Putamen (tissue), 1 donor: ENCODE measurements at regions not wholly inside any gene's neighbourhood (a gene's known extent, or its start where the extent isn't known, plus 50 kb on each side); places are given as distances from the start of the nearest gene placed in this dataset.
"Not testable (repeated sequence)": the region's sequence is repeated elsewhere in the genome, so short reads cannot be mapped to it uniquely, and the experiment has no call there.

Experiments used
- DNase-seq: peaks from one replicate; pipeline ENCODE4 v3.0.0-alpha.2; 2016; ENCODE audit warnings: low spot score

DNA sequence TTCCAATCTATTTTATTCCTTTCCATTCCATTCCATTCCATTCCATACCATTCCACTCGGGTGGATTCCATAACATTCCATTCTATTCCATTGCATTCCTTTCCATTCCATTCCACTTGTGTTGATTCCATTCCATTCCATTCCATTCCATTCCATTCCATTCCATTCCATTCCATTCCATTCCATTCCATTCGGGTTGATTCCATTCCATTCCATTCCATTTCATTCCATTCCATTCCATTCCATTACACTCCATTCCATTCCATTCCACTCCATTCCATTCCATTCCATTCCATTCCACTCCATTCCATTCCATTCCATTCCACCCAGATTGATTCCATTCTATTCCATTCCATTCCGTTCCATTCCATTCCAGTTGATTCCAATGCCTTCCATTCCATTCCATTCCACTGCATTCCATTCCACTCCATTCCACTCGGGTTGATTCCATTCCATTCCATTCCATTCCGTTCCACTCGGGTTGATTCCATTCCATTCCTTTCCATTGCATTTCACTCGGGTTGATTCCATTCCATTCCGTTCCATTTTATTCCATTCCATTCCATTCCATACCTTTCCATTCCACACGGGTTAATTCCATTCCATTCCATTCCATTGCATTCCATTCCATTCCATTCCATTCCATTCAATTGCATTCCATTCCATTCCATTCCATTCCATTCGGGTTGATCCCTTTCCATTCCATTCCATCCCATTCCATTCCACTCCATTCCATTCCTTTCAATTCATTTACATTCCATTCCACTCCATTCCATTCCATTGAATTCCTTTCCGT, 168.4 kb downstream of the CWH43 start:
- peak; percentile 80 for DNase-seq

DNA sequence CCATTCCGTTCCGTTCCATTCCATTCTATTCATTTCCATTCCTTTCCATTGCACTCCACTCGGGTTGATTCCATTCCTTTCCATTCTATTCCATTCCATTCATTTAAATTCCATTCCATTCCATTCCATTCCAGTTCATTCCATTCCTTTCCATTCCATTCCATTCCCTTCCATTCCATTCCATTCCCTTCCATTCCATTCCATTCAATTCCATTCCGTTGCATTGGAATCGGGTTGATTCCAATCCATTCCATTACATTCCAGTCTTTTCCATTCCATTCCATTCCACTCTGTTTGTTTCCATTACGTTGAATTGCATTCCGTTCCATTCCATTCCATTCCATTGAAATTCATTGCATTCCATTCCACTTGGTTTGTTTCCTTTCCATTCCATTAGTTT, 169.2 kb downstream of the CWH43 start:
- DNase-seq = not testable (repeated sequence)

DNA sequence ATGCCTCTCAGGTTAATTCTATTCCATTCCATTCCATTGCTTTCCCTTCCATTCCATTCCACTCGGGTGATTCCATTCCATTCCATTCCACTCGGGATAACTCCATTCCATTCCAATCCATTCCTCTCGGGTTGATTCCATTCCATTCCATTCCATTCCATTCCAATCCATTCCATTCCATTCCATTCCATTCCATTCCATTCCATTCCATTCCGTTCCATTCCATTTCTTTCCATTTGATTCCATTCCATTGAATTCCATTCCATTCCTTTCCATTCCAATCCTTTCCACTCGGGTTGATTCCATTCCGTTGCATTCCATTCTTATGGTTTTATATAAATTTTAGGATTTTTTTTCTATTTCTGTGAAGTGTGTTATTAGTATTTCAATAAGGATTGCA, 170.2 kb downstream of the CWH43 start:
- not testable (repeated sequence) for DNase-seq

DNA sequence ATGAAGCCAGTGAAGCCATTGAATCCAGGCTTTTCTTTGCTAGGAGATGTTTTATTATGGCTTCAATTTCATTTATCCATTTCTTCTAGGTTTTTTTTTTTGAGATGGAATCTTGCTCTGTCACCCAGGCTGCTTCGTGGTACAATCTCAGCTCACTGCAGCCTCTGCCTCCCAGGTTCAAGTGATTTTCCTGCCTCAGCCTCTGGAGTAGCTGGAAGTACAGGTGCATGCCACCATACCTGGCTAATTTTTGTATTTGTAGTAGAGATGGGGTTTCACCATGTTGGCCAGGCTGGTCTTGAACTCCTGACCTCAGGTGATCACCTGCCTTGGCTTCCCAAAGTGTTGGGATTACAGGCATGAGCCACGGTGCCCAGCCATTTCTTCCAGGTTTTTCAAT, 171.6 kb downstream of the CWH43 start:
- DNase-seq = not testable (repeated sequence)

DNA sequence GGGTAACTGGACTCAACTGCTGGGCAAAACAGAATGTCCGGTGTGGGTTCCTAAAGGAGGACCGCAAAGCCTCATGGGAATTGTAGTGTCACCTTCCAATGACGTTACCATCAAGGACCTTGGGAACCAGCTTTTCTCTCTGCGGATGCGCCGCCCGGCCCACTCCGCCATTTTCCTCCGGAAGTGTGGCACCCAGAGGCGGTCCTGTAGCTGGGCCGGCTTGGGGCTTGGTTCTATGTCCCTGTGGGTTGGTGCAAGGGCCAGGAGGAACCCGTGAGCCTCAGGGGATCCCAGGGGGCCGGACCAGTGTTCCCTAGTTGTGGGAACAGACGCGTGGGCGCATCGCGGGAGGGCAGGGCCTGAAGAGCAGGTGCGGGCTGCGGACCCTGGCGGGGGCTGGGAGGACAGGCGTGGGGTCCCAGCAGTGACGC, 175.1 kb downstream of the CWH43 start:
- DNase-seq = not testable (repeated sequence)

DNA sequence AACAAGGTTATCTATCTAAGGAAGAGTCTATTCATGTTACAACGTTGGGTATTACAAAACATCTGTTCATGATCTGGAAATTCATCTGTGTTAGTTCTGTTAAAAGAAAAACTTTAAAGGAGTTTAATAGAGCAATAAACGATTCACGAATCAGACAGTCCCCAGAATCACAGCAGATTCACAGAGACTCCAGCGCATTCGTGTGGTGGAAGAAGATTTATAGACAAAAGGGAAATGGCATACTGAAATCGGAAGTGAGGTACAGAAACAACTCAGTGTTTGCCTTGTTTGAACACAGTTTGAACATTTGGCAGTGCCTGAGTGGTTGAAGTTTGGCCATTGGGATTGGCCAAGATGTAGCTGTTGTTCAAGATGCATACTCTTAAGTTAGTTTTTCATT, 178.8 kb downstream of the CWH43 start:
- not testable (repeated sequence) for DNase-seq

DNA sequence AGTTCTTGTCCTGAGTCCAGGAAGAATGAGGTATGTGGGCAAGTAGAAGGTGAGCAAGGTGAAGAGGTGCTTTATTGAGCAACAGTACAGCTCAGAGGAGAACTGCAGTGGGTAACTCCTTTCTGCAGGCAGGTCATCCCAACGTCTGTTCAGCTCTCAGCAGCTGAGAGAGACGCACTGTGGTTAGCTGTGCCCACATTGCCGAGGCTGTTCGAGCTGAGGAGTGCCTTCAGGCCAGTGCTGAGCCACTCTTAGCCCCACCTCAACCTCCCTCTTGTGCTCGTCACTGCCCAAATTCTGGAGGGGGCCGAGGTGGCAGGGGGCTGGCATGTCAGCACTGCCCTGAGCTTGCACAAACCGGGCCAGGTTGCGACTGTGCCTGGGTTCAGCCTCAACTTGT, 191.8 kb downstream of the CWH43 start:
- DNase-seq = not testable (repeated sequence)

DNA sequence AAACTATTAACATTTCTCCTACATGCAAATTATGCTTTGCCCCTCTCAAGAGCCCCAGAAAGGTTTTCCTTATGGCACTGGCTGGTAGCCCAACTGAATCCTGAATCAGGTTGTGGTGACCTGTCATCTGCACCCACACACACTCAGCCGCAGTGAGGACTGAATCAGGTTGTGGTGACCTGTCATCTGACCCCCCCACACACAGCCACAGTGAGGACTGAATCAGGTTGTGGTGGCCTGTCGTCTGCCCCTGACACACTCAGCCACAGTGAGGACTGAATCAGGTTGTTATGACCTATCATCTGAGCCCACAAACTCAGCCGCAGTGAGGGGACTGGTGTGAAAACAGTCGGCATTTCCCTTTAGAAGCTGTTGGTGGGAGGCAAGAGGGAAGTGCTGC, 195.0 kb downstream of the CWH43 start:
- DNase-seq = not testable (repeated sequence)

DNA sequence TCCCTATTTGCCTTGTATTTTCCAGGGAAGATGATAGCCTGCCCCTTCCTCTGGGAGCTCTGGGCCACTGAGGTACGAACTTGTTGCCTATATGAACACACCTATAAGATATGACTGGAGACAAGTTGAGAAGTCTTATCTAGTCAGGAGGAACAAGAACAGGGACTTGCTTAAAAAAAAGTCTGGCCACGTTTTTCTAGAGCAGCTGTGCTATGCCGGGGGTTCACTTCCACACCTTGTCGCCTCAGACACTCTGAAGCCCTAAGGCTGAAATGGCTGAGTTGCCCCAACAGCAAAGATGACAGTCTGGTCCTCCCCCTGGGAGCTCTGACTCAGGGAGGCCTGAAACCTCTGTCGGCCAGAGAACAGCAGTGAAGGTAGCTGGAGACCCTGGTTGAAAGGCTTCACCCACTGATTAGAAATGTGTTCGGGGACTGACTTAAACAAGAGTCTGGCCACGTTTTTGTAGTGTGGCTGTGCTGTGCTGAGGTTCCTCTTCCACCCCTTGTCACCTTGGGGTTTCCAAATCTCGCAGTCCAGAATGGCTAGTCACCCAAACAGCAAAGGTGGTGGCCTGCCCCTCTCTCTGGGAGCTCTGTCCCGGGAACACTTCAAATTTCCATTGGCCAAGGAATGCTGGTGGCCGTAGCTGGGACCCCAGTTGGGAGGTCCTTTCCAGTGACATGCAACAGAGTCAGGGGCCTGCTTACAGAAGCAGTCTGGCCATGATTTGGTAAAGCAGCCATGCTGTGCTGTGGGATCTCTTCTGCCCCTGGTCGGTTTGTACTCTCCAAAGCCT, 225.5 kb downstream of the CWH43 start:
- not testable (repeated sequence) for DNase-seq

DNA sequence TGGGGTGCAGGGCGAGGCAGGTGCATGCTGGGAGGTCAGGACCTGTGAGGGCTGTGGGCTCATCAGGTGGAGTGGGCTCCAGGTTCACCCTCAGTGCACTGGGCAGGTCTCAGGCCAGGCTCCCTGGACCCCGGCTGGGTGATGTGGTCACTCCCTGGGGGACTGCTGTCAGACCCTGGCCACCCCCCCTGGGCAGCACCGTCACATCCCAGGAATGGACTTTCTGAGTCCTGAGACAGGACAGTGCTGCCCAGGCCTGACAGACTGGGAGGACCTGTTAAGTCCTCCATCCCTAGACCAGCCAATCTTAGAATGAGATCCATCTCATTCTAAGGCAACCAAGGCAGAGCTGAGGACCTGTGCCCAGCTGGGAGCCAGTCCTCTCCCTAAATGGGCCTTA, 227.2 kb downstream of the CWH43 start:
- DNase-seq = not testable (repeated sequence)

DNA sequence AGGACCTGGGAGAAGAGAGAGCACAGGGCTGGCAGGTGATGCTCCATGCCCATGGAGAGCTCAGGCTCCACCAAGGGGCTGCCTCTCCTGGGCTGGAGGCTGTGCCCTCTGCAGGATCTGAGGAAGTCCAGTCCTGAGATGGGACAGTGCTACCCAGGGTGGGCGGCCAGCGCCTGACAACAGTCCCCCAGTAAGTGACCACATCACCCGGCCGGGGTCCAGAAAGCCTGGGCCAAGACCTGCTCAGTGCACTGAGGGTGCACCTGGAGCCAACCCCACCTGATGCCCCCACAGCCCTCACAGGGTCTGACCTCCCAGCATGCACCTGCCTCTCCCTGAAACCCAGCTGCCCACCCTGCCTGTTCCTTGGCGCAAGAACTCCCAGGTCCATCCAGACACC, 227.7 kb downstream of the CWH43 start:
- DNase-seq = not testable (repeated sequence)

DNA sequence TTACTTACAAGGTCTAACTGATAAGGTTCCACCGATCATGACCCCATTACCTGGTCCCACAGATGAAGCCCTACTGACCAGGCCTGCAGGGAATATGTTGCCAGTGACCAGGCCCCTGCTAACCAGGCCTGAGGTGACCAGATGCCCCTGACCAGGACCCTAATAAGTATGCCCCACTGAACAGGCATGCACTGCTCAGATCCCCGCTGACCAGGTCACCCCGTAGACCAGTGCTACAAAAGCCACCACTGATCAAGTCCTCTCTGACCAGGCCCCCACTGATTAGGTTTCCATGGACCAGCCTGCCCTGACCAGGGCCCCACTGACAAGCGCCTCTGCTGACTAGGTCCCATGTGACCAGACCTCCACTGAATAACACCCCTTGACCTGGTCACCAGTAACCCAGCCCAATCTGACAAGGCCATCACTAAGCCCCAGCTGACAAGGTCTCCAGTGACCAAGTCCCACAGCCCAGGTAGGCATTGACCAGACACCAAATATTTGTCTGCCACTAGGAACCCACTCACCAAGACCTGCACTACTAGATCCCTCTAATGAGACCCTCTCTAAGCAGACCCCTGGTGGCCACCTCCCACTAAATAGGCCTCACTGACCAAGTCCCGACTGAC, 228.5 kb downstream of the CWH43 start:
- not testable (repeated sequence) for DNase-seq

DNA sequence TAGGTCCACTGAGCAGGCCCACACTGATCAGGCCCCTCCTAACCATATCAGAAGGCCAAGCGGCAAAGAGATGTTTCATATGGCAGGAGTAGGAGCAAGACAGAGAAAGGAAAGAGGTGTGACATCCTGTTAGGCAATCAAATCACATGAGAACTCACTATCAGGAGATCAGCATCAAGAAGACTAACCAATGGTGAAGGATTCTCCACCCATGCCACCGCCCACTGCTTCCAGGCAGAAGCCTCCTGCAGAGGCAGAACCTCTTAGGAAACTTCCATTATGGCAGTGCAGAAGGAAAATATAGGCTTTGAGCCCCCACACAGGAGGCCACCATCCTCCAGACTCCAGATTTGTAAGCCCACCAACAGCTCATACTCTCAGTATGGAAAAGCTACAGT, 229.0 kb downstream of the CWH43 start:
- DNase-seq = not testable (repeated sequence)

DNA sequence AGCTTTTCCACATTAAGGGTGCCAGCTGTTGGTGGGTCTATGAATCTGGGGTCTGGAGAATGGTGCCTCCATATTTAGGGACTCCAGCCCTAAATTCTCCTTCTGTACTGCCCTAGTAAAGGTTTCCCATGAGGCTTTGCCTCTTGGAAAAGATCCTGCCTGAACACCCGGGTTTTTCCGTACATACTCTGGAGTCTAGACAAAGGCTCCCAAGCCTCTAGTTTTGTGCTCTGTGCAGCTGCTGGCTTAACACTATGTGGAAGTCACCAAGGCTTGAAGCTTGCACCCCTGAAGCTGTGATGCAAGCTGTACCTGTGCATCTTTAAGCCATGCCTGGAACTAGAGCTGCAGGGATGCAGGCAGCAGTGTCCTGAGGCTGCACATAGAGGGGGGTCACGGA, 230.5 kb downstream of the CWH43 start:
- not testable (repeated sequence) for DNase-seq

DNA sequence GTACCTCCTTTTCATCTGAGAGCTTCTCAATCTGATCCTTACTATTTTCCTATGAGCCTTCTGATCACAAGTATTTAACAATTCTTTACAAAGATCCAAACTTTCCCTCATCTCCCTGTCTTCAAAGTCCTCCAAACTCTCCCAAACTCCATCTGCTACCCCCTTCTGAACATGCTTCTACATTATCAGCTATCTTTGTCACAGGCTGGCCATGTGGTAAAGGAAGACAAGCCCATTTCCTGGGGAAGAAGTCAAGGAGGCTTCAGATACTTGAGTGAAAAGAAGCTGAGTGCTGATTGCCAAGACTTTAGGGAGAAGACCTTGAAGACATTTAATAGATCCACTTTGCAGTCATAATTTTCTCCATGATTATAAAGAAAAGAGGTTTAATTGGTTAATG, 231.4 kb downstream of the CWH43 start:
- DNase-seq = no peak

DNA sequence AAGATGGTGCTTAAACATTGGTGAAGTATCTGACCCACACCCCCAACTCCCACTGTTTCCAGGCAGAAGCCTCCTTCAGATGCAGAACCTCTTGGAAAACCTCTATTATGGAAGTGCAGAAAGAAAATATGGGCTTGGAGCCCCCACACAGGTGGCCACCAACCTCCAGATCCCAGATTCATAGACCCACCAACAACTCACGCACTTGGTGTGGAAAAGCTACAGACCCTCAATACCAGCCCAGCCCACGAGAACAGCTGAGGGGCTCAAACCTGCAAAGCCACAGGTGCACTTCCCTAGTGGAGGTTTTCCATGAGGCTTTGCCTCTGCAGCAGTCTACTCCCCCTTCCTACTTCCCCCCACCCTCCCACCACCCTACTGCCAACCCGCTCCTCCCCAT, 232.0 kb downstream of the CWH43 start:
- DNase-seq = not testable (repeated sequence)

DNA sequence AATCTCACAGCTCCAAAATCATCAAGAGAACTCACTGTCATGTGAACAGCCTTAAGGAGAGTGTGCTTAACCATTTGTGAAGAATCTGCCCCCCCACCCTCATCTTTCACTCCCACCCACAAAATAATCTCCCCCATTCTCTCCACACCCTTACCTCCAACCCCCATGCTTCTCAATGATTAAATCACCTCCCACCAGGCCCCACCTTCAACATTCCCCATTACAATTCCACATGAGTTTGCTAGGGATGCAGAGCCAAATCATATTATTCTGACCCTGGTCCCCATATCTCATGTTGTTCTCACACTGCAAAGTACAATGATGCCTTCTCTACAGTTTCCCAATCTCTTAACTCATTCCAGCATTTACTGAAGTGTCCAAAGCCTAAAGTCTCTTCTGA, 232.9 kb downstream of the CWH43 start:
- DNase-seq = not testable (repeated sequence)

DNA sequence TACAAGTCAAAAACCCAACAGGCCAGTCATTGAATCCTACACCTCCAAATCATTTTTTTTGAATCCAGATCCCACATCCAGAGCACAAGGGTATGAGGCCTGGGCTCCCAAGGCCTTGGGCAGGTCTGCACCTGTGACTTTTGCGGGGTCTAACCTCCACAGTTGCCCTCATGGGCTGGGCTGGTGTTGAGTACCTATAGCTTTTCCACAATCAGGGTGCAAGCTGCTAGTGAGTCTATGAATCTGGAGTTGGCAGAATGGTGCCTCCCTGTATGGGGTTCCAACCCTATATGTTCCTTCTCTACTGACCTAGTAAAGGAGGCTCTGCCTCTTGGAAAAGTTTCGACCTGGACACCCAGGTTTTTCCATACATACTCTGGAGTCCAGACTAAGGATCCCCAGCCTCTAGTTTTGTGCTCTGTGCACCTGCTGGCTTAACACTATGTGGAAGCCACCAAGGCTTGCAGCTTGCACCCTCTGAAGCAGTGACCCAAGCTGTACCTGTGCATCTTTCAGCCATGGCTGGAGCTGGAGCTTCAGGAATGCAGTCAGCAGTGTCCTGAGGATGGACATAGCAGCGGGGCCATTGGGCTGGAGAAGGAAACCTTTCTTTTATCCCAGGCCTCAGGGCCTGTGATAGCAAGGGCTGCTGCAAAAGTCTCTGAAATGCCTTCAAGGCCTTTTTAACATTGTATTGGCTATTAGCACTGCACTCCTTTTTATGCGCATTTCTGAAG, 233.6 kb downstream of the CWH43 start:
- DNase-seq = not testable (repeated sequence)

DNA sequence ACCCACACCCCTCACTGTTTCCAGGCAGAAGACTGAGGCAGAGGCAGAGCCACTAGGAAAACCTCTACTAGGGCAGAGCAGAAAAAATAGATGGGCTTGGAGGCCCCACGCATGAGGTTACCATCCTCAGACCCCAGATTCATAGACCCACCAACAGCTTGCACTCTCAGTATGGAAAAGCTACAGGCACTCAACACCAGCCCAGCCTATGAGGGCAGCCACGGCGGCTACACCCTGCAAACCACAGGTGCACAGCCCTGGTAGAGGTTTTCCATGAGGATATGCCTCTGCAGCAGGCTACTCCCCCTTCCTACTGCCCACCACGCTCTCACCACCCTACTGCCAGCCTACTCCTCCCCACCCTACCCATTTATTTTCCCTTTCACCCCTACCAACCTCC, 235.1 kb downstream of the CWH43 start:
- no peak for DNase-seq

DNA sequence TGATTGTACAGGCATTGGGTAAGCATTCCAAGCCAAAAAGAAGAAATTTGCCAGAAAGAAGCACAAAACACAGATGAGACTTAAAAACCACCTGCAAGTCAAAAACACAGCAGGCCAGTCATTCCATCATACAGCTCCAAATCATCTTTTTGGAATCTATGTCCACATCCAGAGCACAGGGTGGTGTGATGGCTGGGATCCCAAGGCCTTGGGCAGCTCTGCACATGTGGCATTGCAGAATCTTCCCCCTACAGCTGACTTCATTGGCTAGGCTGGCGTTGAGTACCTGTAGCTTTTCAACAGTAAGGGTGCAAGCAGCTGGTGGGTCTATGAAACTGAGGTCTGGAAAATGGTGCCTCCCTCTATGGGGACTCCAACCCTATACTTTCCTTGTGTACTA, 236.7 kb downstream of the CWH43 start:
- DNase-seq = not testable (repeated sequence)

DNA sequence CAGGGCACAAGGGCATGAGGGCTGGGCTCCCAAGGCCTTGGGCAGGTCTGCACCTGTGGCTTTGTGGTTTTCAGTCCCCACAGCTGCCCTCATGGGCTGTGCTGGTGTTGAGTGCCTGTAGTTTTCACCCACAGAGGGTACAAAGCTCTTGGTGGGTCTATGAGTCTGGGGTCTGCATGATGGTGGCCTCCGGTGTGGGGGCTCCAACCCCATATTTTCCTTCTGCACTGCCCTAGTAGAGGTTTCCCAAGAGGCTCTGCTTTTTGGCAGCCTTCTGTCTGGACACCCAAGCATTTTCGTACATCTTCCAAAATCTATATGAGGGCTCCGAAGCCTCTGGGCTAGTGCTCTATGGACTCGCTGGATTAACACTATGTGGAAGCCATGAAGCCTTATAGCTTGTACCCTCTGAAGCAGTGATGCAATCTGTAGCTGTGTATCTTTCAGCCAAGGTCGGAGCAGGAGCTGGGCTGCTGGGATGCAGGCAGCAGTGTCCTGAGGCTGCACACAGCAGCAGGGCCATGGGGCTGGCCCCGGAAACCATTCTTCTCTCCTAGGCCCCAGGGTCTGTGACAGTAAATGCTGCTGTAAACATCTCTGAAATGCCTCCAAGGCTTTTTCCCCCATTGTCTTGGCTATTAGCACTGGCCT, 240.3 kb downstream of the CWH43 start:
- DNase-seq = not testable (repeated sequence)
